GM12872 (cell line): ENCODE measurements at regions not wholly inside any gene's neighbourhood (a gene's known extent, or its start where the extent isn't known, plus 50 kb on each side); places are given as distances from the start of the nearest gene placed in this dataset.

Experiments used
- TF ChIP-seq, protein P1 (sequence below): IDR thresholded peaks from 3 replicates; pipeline ENCODE4 v1.5.1; 2011; ENCODE audit warnings: low read depth, mild to moderate bottlenecking, low read length, moderate library complexity; ENCODE audit not compliant: insufficient read depth

DNA sequence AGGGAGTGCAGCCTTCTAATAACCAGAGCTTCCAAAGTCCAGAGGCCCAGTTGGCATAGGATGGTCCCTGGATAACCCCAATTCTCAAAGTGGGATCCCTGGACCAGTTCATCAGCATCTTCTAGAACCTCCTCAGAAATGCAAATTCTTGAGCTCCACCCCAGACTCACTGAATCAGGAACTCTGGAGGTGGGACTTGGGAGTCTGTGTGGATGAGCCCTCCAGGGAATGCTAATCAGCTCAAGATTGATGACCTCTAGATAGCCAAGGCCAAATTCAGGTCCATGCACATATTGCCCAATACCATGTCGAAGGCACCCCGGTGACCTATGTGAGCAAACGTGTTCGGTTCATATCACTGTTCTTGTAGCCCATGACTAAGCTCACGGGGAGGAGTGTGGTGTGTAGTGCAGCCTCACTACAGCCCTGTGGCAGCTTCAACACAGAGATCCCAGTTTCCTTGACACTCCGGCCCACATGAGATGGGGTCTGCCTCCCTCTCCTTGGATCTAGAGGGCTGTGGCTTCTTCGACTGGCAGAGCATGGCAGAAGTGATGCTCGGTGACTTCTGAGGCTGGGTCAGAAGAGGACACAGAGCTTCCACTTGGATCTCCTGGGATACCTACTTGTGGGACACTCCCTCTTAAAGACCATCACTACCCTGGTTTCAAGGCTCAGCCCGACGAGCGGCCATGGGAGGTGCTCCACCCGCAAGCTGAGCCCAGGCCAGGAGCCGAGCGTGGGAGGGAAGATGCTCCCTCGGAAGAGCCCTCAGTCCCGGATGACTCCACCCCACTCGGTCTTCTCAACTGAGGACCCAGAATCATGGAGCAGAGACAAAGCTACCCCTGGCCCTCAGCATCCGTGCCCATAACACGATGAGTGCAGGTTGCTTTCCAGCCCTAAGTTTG is 151.1 kb upstream of the CST7 start:
- TF ChIP-seq, protein P1, sequence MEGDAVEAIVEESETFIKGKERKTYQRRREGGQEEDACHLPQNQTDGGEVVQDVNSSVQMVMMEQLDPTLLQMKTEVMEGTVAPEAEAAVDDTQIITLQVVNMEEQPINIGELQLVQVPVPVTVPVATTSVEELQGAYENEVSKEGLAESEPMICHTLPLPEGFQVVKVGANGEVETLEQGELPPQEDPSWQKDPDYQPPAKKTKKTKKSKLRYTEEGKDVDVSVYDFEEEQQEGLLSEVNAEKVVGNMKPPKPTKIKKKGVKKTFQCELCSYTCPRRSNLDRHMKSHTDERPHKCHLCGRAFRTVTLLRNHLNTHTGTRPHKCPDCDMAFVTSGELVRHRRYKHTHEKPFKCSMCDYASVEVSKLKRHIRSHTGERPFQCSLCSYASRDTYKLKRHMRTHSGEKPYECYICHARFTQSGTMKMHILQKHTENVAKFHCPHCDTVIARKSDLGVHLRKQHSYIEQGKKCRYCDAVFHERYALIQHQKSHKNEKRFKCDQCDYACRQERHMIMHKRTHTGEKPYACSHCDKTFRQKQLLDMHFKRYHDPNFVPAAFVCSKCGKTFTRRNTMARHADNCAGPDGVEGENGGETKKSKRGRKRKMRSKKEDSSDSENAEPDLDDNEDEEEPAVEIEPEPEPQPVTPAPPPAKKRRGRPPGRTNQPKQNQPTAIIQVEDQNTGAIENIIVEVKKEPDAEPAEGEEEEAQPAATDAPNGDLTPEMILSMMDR: no peak

DNA sequence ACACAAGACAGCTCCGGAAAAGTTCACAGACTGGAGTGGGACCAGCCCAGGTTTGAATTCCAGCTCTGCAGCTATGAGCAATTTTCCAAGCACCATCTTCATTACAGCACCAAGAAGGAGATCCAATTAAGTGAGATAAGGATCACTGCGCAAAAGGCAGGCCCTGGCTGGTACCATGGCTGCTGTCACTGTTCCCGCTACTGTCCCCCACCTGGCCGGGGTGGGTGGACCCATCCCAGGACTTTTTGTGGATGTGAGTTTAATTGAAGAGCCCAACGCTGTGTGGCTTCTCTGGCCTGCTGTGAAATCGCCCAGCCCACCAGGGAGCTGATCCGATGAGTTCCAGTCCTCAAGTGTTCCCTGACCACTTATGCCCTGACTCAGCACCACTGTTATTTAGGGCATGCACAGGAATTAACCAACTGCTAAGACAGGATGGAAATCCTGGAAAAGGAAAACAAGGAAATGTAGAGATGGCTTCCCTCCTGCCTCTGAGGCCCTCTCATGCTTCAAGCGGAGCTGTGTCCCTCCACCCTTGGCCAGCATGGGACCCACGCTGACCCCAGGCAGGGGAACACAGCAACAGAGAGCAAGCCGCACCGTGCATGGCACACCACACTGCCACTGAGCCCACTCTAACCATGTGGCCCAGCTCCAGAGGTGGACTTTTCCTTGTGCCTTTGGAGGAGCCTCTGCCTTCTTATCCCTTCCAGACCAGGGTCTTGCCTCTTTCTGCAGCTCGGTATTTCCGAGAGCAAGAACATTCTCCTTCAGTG is 150.0 kb upstream of the CST7 start:
- TF ChIP-seq, protein P1: no peak

DNA sequence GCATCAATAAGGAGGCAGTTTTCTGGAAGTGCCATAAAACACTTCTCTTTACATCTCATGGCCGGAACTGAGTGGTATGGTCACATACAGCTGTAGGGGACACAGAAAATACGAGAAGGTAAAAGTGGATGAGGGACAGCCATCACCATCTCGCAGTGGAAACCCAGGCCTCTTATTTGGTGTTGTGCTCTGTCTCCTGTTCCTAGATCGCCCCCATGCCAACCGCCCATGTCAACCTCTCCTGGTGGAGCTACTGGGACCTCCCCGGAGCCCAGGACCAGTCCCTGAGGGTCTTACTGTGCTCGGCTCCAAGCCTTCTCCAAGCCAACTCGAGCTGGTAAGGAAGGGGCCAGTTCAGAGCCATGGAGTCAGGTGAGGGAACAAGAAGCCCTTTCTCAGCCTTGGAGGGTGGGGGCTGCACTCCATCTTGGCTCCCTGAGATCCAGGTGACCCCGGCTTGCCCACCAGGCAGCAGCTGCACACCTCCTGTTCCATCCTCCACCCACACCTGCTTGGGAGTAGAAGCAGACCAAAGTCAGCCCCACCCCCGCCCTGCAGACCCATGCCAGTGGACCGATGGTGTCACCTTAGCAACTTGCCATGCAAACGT is 149.0 kb upstream of the CST7 start:
- TF ChIP-seq, protein P1: no peak

DNA sequence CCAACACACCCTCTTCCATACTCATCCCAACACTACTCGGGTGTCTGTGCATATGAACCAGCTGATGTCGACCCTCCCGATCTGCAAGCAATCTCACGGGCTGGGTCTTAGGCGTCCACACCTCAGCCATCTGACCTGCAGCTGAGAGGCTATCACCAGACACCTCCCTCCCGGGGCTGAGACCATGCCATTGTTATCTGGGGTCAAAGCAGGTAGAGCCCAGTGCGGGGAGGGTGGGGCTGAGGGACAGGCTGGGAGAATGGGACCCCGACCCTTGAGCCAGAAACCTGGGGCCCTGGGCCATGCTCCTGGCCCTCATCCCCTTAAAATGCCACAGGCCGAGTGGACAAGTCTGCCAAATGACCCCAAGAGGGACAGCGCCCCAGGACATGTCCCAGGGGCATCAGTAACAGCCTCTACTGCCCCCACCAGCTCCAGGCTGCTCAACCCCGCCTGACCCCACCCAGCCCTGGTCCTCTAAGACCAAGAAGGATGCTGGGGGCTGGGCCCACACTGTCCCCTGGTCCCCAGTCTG is 146.7 kb upstream of the CST7 start:
- TF ChIP-seq, protein P1: no peak

DNA sequence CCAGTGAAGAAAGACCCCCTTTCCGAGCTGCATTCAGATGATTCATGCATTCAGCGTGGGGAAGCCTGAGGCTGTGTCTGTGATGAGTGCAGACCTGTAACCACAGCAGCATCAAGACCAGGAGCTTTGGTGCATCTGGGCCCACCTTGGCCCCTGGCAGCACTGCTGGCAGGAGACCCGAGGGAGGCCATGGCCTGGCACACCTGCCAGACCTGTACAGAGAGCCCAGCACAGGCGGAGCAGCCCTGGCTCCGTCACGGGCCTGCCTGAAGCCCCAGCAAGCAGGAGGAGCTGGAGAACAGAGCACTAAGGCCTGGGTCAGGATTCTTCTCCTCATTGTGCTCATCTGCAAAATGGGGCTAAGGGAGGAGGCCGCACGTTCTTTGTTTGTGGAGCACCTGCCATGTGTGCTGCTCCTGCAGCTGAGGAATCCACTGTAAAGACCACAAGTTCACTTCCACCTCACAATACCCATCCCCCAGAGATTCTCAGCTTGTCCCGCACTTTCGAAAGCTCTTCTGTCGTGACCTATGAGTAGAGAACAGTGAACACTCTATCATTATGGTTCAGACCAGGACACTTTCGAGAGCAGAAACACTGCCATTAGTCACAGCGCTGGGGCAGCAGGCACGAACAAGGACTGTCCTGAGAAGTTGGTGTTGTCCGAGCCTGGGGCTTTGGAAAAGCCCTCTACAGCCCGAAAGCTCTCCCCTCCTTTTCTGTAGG is 144.4 kb upstream of the CST7 start:
- TF ChIP-seq, protein P1: no peak

DNA sequence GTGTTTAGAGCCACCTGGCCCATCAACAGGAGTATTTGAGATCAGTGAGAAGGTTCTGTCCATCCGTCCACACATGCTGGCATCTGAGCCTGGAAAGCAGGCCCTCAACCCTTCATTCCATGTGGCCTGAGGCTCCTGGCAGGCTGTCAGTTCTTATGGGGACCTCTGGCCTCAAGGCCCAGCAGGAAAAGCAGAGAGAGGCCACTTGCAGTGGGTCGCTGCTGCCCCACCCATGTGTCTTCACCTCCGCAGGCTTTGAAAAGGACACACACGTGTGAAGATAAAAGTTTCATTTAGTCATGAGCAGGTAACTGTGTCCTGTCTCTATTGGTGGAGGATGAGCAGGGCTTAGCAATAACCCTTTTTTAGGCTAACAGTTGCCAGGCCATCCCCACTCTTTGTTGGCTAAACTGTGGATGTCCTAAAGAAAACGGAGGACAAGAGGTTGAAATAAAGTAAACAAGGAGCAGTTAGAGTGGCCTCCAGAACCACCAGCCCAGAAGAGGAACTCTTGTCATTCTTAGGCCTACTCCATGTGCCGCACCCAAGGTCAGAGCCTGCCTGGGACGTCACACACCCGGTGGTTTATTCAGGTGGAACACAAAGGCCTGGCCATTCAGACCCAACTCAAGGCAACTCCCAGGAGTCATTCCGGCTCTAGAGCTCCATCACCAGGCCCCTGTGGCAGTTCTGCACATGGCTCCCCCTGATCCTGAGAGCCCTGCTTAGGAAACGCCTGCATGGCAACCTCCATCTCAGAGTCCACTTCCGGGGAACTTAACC is 143.4 kb upstream of the CST7 start:
- TF ChIP-seq, protein P1: no peak
